NCI-H2107 treated with DMSO at 0.1 percent for 48 hours (cell line): ENCODE measurements at regions not wholly inside any gene's neighbourhood (a gene's known extent, or its start where the extent isn't known, plus 50 kb on each side); places are given as distances from the start of the nearest gene placed in this dataset.
"Not testable (repeated sequence)": the region's sequence is repeated elsewhere in the genome, so short reads cannot be mapped to it uniquely, and the experiment has no call there.

Experiments used
- DNase-seq: peaks from one replicate; lab custom pipeline; 2025; ENCODE audit not compliant: unreplicated experiment; lab: John Stamatoyannopoulos, UW

DNA sequence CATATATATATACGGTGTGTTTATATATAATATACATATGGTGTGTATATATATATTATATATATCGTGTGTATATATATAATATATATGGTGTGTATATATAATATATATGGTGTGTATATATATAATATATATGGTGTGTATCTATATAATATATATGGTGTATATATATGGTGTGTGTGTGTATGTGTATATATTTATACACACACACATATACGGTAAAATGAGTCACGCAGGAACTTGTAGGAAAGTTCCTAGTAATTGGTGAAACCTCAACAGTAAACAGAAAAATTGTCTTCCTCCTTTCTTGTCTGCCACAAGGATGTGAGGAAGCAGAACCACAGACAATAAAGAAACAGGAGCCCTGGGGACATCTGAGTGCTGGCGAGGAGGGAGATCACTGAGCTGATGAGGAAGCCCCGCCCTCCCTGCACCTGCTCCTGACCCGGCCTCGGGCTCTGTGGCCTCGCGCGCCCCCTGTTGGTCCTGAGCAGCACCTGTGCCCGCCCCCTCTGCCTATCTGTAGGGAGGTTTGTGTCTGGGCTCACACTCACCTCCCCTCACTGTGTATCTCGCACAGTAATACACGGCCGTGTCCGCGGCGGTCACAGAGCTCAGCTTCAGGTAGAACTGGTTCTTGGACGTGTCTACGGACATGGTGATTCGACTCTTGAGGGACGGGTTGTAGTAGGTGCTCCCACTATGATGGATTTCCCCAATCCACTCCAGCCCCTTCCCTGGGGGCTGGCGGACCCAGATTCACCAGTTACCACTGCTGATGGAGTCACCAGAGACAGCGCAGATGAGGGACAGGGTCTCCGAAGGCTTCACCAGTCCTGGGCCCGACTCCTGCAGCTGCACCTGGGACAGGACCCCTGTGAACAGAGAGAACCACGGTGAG is 1079.4 kb downstream of the TMEM121 start:
- DNase-seq, result peak; percentile 94

DNA sequence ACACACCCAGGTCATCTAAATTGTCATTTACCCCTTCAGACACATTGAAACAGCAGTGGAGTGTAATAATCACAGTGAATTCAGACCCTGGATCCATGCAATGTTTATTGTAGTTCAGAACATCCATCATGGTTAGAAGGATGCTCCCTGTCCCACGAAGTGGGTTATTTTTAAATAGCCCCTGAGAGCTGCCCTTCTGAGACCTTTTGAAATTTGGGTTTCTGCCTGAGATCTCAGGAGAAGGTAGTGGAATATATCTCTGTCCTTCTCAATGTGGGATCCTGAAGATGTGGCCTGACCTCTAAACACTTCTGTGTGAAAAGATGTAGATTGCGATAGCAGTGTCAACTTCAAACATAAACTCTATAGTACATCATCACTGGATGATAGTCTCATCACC is 1080.6 kb downstream of the TMEM121 start:
- DNase-seq, result no peak

DNA sequence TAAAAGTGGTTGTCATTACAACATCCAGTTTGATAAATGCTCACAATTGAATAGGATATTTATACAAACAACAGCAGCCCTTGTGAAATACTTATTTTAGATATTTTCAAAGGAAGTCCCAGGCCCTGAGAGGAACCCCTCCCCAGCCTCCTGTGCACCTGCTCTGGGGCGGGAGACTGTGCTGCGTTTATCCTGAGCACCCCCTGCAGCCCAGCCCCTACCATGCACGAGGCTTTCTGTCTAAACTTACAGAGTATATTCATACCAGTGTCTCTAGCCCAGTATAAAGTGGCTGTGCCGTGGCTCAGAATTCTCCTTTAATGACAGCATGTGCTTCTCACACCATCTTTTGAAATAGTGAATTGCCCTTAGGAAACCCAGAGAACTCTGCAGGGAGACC is 1084.3 kb downstream of the TMEM121 start:
- DNase-seq, result no peak

DNA sequence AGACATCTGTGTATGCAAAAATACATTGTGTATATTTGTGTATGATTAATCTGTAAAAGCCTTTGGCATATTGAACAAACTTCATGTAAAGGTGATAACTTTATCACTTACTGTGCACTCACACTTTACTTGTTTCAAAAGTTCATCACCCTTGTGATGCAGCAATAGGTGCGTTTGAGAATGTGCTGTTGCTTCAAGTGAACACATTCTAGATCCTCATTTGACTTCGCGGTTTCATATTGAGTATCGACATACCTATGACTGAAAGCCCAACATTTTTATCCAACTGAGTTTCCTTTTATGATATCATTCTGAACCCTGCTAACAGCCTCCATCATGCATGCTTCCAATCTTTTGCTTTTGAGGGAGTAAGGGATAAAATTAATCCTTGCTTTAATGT is 1086.9 kb downstream of the TMEM121 start:
- no peak for DNase-seq

DNA sequence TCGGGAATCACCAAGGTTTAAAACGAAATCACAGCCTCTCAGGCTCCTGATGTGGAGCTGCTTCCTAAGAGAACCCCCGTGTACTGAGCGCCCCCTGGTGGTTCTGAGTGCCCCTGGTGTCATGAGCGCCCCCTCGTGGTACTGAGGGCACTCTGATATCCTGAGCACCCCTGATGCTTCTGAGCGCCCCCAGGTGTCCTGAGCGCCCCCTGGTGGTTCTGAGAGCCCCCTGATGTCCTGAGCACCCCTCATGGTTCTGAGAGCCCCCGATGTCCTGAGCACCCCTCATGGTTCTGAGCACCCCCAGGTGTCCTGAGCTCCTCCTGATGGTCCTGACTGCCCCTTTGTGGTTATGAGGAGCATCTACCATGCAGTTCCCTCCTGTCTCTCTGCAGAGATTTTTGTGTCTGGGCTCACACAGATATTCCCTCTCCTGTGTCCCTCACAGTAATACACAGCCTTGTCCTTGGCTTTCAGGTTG is 1092.1 kb downstream of the TMEM121 start:
- DNase-seq, result not testable (repeated sequence)

DNA sequence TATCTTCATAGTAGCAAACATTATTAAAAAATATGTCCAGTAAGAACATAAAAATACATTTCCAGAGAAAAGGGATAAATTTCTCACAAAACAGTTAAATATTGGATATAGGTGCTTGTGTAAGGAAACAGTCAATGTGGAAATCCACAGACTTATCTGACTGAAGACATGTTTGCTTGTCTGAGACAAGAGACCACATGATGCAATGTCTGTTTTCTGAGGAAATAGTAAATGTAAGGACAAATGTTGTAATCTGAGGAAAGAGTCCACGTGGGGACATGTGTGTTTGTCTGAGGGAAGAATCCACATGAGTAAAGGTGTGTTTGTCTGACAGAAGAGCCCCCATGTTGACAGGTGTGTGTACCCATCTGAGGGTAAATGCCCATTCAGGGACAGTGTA is 1093.2 kb downstream of the TMEM121 start:
- no peak for DNase-seq

DNA sequence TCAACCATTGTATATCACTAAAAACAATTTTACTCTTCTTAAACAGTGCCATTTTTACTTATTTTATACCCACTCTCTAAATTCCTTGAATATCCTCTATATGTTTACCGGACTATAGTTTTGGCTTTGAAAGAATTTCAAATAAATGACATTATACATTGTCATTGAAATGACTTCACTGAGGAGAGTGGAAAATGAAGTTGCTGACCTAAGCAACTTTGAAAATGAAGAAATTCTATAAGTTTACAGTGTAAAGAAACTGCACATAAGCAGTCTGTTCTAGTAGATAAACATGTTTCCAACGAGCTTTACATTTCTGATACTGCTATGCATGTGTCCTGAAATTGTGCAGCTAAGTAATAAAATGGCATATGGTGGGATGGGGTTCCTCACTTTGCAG is 1094.0 kb downstream of the TMEM121 start:
- no peak for DNase-seq

DNA sequence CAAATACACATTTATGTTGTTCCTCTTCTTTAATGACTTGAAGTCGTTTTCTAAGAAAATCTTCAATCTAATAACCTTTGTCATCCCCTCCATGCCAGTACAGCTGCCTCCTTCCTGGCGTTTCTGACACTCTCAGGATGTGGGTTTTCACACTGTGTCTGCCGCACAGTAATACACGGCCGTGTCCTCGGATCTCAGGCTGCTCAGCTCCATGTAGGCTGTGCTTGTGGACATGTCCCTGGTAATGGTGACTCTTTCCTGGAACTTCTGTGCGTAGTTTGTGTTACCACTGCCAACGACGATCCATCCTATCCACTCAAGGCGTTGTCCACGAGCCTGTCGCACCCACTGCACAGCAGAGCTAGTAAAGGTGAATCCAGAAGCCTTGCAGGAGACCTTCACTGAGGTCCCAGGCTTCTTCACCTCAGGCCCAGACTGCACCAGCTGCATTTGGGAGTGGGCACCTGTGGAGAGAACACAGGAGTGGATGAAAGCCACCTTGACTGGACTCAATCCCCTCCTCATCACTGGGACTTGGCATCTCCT is 1095.9 kb downstream of the TMEM121 start:
- no peak for DNase-seq

DNA sequence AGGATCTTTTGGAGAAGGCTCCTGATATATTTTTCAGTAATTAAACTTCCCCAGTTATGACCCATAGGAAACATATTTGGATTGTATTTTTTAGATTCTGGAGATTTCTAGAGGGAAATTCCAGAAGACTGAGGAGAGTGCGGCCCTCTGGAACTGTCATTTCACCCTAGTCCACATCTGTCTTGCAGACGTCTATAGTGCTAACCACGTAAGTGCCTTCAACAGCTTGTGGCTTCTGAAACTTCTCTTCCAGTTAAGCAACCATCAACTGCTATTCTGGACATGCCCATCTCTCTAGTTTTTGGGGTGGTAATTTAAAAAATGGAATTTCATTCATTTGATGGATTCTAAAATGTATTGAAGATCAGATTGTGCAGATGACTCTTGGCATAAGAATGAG is 1098.8 kb downstream of the TMEM121 start:
- DNase-seq, result no peak

DNA sequence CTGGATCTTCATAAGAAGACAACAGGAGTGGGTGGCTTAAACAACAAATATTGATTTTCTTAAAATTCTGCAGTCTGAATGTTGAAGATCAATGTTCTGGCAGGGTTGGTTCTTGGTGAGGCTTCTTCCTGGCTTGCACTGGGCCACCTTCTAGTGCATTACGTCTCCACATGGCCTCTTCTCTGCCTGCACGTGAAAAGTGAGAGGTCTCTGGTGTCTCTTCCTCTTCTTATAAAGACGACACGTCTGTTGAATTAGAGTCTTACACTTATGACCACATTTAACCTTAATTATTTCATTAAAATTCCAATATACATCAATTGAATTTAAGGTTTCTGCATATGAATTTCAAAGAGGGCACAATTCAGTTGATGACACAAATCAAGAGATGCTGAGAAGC is 1100.1 kb downstream of the TMEM121 start:
- DNase-seq, result not testable (repeated sequence)

DNA sequence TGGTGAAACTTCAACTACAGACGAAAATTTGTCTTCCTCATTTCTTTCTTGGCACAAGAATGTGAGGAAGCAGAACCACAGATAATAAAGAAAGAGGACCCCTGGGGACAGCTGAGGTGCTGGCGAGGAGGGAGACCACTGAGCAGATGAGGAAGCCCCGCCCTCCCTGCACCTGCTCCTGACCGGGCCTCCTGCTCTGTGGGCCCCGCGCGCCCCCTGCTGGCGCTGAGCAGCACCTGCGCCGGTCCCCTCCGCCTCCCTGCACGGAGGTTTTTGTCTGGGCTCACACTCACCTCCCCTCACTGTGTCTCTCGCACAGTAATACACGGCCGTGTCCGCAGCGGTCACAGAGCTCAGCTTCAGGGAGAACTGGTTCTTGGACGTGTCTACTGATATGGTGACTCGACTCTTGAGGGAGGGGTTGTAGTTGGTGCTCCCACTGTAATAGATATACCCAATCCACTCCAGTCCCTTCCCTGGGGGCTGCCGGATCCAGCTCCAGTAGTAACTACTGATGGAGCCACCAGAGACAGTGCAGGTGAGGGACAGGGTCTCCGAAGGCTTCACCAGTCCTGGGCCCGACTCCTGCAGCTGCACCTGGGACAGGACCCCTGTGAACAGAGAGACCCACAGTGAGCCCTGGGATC is 1100.7 kb downstream of the TMEM121 start:
- peak; percentile 62 for DNase-seq

DNA sequence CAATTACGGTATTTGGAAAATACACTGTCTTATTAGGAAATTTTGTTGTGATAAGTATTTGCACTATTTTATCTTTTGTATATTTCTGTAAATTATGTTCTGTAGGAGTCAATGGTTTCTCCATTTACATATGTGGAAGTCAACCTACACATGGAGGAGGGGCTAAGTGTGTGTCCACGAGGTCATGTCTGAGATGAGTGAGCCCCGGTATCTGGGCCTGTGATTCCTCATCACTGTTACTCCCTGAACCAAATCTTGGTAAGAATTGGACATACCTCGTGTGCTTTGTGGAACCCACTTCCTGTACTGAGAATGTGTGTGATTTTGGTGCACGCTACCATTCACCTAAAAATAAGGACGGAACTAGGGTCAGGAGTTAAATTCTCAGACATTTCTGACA is 1105.5 kb downstream of the TMEM121 start:
- DNase-seq, result no peak

DNA sequence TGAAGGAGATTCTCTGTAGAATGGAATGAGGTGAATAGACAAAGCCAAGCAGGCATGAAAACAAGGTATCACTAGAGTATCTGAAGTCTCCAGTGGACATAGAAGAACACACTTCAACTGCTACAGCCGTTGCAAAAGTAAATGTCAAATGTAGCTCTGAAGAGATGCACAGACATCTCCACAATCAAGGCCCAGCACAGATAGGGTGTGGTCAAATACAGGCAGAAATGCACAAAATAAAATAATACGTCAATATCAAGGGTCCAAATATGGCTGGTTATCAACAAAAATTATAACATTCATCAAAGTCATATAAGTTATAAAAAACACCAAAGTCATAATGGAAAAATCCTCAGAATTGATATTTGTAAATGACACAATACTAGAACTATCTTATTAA is 1107.3 kb downstream of the TMEM121 start:
- no peak for DNase-seq

DNA sequence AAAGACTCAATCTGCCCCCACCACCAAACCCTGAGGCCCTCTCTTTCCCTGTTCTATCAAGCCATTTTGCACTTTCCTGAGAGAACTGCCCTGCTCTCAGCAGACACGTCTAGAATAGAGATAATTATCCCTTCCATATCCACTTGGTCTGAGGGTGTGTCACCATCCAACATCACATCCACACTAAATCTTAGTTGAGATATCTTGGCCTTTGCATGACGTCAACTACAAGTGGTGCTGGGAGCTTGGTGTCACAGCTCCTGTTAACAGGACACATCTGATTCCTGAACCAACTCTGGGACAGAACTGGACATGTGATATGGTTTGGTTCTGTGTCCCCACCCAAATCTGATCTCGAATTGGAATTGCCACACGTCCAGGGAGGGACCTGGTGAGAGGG is 1109.2 kb downstream of the TMEM121 start:
- no peak for DNase-seq

DNA sequence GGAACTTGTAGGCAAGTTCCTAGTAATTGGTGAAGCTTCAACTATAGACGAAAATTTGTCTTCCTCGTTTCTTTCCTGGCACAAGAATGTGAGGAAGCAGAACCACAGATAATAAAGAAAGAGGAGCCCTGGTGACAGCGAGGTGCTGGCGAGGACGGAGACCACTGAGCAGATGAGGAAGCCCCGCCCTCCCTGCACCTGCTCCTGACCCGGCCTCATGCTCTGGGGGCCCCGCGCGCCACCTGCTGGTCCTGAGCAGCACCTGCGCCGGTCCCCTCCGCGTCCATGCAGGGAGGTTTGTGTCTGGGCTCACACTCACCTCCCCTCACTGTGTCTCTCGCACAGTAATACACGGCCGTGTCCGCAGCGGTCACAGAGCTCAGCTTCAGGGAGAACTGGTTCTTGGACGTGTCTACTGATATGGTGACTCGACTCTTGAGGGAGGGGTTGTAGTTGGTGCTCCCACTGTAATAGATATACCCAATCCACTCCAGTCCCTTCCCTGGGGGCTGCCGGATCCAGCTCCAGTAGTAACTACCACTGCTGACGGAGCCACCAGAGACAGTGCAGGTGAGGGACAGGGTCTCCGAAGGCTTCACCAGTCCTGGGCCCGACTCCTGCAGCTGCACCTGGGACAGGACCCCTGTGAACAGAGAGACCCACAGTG is 1112.5 kb downstream of the TMEM121 start:
- peak; percentile 25 for DNase-seq

DNA sequence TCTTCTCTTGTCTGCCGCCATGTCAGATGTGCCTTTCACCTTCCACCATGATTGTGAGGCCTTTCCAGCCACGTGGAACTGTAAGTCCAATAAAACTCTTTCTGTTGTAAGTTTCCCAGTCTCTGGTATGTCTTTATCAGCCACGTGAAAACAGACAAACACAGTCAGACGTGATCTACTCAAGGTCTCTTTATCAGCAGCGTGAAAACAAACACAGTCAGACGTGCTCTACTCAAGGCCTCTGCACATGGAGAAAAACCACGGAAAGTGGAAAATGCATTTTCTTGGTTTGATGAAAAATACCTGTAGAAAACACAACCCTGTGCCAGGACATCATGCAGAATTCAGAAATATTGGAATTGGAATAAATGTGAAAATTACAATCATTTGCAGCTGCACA is 1115.7 kb downstream of the TMEM121 start:
- DNase-seq, result no peak

DNA sequence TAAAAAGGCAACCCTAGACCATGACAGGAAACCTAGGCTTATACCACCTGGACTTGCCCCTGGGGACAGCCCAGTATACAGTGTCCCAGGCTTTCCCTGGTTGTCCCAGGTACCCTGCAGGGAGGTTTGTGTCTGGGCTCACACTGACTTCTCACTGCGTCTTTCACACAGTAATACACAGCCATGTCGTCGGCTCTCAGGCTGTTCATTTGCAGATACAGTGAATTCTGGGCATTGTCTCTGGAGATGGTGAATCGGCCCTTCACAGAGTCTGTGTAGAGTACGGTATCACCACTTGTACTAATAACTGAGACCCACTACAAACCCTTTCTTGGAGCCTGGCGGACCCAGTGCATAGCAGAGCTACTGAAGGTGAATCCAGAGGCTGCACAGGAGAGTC is 1116.6 kb downstream of the TMEM121 start:
- DNase-seq, result not testable (repeated sequence)

DNA sequence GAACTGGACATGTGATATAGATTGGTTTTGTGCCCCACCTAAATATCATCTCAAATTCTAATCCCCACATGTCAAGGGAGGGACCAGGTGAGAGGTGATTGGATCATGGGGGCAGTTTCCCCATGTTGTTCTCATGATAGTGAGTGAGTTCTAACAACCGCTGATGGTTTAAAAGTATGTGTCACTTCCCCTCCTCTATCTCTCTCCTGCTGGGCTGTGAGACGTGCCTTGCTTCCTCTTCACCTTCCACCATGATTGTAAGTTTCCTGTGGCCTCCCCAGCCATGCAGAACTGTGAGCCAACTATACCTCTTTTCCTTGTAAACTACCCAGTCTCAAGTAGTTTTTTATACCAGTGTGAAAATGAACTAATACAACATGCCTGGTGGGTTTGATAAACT is 1122.5 kb downstream of the TMEM121 start:
- DNase-seq, result not testable (repeated sequence)

DNA sequence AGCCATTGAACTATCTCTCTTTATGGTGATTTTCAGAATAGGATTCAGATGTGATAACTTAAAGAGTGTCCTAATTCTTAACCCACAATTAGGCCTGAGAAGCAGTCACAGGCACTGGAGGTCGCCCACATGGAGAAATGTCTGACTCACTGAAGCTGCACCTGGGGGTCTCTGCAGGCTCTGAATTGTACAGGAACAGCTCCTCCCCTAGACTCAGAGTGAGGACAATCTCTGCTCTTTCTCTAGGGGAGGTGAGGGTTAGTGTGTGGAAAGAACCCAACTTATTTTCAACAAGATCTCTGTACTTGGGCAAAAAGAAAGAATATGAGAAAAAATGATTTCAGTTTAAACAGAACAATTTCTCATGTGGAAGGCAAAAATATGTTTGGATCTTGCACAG is 1124.6 kb downstream of the TMEM121 start:
- DNase-seq, result no peak

DNA sequence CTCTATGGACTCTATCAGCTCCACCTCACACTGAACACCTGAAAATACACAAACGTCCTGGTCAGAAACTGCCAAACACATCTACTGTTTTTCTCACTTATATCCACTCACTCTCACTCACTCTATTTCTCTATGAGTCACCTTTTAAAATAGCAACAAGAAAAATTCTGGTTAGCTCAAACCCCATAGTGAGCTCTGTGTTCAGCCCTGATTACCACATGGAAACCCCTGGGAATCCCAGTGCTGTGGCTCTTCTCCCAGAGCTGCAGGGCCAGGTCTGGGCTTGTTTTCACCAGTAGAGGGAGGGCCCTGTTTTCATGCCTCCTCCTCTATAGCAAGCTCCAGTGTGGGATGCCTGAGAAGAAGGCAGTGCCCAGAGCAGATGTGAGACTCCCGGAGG is 1126.1 kb downstream of the TMEM121 start:
- DNase-seq, result peak; percentile 72

DNA sequence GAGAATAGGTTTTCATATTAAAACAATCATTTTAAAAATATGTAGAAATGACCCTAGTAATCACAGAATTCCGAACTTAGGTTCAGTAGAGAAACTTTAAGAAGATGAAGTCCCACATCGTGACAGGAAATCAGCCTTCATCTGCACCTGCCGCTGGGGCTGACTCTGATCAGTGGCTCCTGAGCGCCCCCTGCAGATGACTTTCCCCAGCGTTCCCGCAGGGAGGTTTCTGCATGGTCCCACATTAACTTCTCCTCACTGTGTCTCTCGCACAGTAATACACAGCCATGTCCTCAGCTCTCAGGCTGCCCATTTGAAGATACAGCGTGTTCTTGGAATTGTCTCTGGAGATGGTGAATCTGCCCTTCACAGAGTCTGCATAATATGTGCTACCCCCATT is 1131.1 kb downstream of the TMEM121 start:
- DNase-seq, result peak; percentile 61
